Stomach (tissue), 4 donors: ENCODE measurements at regions not wholly inside any gene's neighbourhood (a gene's known extent, or its start where the extent isn't known, plus 50 kb on each side); places are given as distances from the start of the nearest gene placed in this dataset.

Experiments used
- CTCF ChIP-seq, 7 experiments: fragments of 450-650 bp in 4 of 7; fragments of 200-600 bp in 3 of 7; sonication (generic) in 3 of 7; IDR thresholded peaks; one replicate each; pipeline ENCODE4 v1.5.1; 2016 to 2019; ENCODE audit warnings: antibody characterized with exemption in 7 of 7, control low read depth in 2 of 7, mild to moderate bottlenecking in 1 of 7
- POLR2A ChIP-seq, 4 donors: fragments of 450-650 bp; IDR thresholded peaks; one replicate each; pipeline ENCODE4 v1.6.1; 2016; ENCODE audit warnings: antibody characterized with exemption in 4 of 4, control low read depth in 2 of 4, mild to moderate bottlenecking in 1 of 4, moderate library complexity in 1 of 4
- POLR2AphosphoS5 ChIP-seq, 3 donors: sonication (generic); formaldehyde crosslinking; IDR thresholded peaks; one replicate each; pipeline ENCODE4 v1.6.1; 2016; ENCODE audit warnings: antibody characterized with exemption in 3 of 3

DNA sequence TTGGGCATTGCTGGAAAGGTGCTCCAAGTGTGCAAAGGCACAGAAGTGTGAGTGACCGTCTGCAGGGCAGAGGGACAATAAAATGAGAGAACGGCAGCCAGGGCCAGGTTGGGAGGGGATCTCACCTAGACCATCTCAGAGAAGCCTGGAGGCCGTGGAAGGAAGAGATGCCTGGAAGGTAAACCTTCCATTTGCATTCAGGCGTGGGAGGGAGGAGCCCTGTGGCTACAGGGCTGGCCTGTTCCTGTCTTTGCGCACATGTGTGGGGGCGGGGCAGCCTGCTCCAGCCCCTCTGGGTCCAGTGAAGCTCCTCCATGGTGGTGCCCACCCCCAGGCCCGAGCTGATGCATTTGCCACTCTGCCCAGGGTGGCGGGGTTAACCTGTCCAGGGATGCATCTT, 473.6 kb upstream of the MGMT start:
- no peak for TF ChIP-seq POLR2AphosphoS5 (IDR thresholded peaks at IDR 0.05)
- TF ChIP-seq POLR2A (IDR thresholded peaks at IDR 0.05): no peak
- no peak for TF ChIP-seq CTCF (IDR thresholded peaks at IDR 0.05)
